Peyer's patch (tissue), 4 donors: ENCODE measurements at regions not wholly inside any gene's neighbourhood (a gene's known extent, or its start where the extent isn't known, plus 50 kb on each side); places are given as distances from the start of the nearest gene placed in this dataset.

Source experiments
- DNase-seq, 3 donors: peaks; one replicate each; pipeline ENCODE4 v3.0.0-alpha.2; 2017 to 2019
- H3K27ac ChIP-seq, 4 donors: fragments of 200-600 bp; sonication (generic); one replicate each; pipeline ENCODE4 v1.5.1; 2016 to 2019
- H3K27me3 ChIP-seq, 2 donors: fragments of 200-600 bp; sonication (generic); one replicate each; pipeline ENCODE4 v1.5.1; 2019
- H3K36me3 ChIP-seq, 3 donors: fragments of 200-600 bp; sonication (generic); one replicate each; pipeline ENCODE4 v1.5.1; 2016 to 2019
- H3K4me1 ChIP-seq, 4 donors: fragments of 200-600 bp; sonication (generic); one replicate each; pipeline ENCODE4 v1.5.1; 2016 to 2019
- H3K4me3 ChIP-seq, 4 donors: fragments of 200-600 bp; sonication (generic); 1 replicate in 3 of 4; 2 replicates in 1 of 4; pipeline ENCODE4 v1.5.1; 2016 to 2019; ENCODE audit warnings: mild to moderate bottlenecking in 1 of 4
- H3K9me3 ChIP-seq, 4 donors: fragments of 200-600 bp; sonication (generic); one replicate each; pipeline ENCODE4 v1.5.1; 2016 to 2019; ENCODE audit warnings: mild to moderate bottlenecking in 1 of 4
- POLR2A ChIP-seq, 2 donors: fragments of 450-650 bp; IDR thresholded peaks; one replicate each; pipeline ENCODE4 v1.5.1; 2017; ENCODE audit warnings: antibody characterized with exemption in 2 of 2, mild to moderate bottlenecking in 2 of 2, moderate library complexity in 2 of 2
- TF ChIP-seq, protein P1 (sequence below), 6 experiments: fragments of 450-650 bp in 4 of 6; fragments of 200-600 bp in 2 of 6; sonication (generic) in 1 of 6; IDR thresholded peaks; one replicate each; pipeline ENCODE4 v1.5.1; 2017 to 2019; ENCODE audit warnings: antibody characterized with exemption in 6 of 6, mild to moderate bottlenecking in 3 of 6, moderate library complexity in 1 of 6

DNA sequence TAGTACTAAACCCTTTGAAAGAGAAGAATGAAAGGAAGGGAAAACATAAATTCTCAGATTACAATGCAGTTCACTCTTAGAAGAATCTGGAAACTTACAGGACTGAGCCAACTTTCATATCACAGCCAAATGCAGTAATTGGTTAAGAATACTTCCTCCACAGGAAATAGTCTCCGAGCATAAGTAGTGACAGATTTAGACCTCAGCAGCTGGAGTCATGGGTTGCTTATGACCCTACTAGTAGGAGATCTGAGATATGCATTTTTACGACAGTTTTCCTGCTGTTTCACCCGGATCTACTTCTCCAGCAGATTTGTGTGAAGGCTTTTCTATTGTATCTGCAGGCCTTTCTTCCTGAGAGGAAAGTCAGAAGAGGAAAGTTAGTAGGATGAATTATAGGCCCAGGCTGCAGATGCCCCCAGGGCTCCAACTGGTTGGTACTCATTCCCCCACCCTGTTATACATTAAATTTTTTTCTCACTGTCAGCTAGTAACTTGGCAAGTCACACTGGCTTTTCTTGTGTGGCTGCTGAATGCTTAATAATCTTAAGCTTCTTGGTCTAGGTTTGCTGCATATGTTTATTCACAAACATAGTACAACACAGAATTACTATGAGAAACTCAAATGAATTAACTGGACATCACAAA, 1241.5 kb upstream of the MIR17HG start:
- no peak for DNase-seq
- H3K9me3 ChIP-seq: no peaks in the 10 kb centered on the region
- no peak for TF ChIP-seq POLR2A (IDR thresholded peaks at IDR 0.05)
- TF ChIP-seq, protein P1, sequence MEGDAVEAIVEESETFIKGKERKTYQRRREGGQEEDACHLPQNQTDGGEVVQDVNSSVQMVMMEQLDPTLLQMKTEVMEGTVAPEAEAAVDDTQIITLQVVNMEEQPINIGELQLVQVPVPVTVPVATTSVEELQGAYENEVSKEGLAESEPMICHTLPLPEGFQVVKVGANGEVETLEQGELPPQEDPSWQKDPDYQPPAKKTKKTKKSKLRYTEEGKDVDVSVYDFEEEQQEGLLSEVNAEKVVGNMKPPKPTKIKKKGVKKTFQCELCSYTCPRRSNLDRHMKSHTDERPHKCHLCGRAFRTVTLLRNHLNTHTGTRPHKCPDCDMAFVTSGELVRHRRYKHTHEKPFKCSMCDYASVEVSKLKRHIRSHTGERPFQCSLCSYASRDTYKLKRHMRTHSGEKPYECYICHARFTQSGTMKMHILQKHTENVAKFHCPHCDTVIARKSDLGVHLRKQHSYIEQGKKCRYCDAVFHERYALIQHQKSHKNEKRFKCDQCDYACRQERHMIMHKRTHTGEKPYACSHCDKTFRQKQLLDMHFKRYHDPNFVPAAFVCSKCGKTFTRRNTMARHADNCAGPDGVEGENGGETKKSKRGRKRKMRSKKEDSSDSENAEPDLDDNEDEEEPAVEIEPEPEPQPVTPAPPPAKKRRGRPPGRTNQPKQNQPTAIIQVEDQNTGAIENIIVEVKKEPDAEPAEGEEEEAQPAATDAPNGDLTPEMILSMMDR (IDR thresholded peaks at IDR 0.05): no peak
- H3K27ac ChIP-seq: no peak overlapping the region
- H3K27me3 ChIP-seq: no peaks in the 10 kb centered on the region
- H3K4me3 ChIP-seq: no peak overlapping the region
- H3K4me1 ChIP-seq: no peaks in the 10 kb centered on the region
- H3K36me3 ChIP-seq: no peaks in the 10 kb centered on the region

DNA sequence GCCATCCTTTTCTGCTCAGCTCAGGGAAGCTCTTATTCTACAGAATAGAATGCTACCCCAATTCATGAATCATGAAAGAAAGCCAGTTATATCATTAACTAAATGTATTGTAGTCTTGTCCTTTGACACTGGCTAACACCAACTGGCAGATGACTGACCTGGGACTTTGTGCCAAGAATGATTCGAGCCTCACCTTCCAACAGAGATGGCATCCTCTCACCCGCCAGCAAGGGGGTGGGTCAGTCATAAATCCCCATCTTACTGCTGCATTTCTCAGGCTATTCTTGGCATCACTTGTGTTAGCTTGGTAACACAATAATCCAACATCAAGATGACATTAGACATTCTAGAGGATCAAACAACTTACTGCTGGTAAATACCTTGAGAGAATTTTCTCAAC, 1239.8 kb upstream of the MIR17HG start:
- peak in 2 of 3 donors; percentile 55 for DNase-seq
- H3K27me3 ChIP-seq: no peaks in the 10 kb centered on the region
- H3K36me3 ChIP-seq: no peaks in the 10 kb centered on the region
- no peaks in the 10 kb centered on the region for H3K4me1 ChIP-seq
- TF ChIP-seq POLR2A (IDR thresholded peaks at IDR 0.05): no peak
- TF ChIP-seq, protein P1 (IDR thresholded peaks at IDR 0.05): no peak
- H3K9me3 ChIP-seq: no peaks in the 10 kb centered on the region
- H3K27ac ChIP-seq: no peak overlapping the region
- H3K4me3 ChIP-seq: no peak overlapping the region

DNA sequence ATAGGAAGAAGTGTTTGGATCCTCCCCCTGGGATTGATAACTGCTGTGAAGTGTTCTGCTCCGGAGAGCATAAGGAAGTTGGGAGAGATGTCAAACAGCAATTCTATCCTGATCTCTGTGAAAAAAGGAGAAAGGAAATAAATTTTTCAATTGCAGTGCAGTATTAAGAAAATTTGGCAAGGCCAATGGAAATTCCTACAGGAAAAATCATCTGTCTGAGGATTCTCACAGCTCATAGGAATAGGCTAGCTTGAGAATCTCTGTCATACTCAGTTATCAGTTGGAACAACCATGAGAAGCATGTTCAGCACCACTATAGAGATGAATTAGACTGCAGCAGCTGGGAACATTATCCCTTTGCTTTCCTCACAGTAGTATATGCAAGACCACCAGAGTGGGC, 1238.9 kb upstream of the MIR17HG start:
- H3K27me3 ChIP-seq: no peaks in the 10 kb centered on the region
- H3K27ac ChIP-seq: no peak overlapping the region
- no peaks in the 10 kb centered on the region for H3K4me1 ChIP-seq
- H3K36me3 ChIP-seq: no peaks in the 10 kb centered on the region
- DNase-seq: no peak
- TF ChIP-seq, protein P1 (IDR thresholded peaks at IDR 0.05): no peak
- no peak for TF ChIP-seq POLR2A (IDR thresholded peaks at IDR 0.05)
- no peaks in the 10 kb centered on the region for H3K9me3 ChIP-seq
- H3K4me3 ChIP-seq: no peak overlapping the region

DNA sequence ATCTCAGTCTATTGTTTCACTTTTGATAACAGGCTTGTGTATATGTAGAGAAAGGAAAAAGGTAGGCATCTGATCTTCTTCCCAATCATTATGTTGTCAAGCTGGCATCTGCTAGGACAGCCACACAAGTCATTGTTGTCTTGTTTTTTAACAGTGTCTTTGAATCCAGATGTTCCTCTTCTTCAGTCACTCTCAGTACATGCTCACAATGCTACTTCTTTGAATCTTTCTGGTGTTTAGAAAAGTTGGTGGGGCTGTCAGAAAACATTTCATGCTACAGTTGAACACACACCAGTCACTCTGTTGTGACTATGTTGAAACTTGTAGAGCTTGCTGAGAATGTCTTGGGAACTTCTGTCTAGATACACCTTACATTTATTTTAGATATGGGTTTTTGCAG, 1231.4 kb upstream of the MIR17HG start:
- Histone ChIP-seq H3K4me1 (no peaks in the 10 kb centered on the region), H3K9me3 (no peaks in the 10 kb centered on the region), H3K4me3 (no peak overlapping the region), H3K36me3 (no peaks in the 10 kb centered on the region), H3K27ac (no peak overlapping the region), H3K27me3 (no peaks in the 10 kb centered on the region)
- no peak for DNase-seq
- no peak for TF ChIP-seq POLR2A (IDR thresholded peaks at IDR 0.05)
- TF ChIP-seq, protein P1 (IDR thresholded peaks at IDR 0.05): no peak

DNA sequence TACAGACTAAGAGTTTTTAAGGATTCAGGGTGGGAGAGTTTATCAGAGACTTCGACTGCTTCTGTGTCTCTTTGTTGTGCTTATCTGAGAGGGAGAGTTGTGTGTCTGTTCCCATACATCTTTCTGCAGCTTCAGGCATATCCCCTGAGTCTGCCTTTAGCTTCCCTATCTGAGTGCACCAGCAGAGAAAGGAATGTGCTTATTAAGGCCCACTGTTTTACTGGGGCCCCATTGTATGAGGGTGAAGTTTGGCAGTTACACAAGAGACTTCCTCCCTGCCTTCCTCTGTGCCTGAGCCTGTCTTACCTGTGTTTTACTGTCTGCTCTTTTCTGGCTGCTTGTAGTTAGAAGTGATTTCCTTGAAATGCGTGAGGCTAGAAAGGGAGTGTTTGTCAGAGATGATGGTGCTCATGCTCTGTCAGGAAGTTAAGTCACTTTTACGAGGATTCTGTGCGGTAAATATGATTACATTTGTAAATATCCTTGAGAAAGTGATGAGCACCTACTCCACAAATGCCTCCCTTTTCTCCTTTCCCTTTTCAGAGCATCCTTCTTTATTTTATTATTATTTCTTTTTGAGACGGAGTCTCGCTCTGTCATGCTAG, 1228.9 kb upstream of the MIR17HG start:
- H3K4me1 ChIP-seq: no peaks in the 10 kb centered on the region
- H3K27me3 ChIP-seq: no peaks in the 10 kb centered on the region
- H3K27ac ChIP-seq: no peak overlapping the region
- no peak for DNase-seq
- H3K36me3 ChIP-seq: no peaks in the 10 kb centered on the region
- no peak overlapping the region for H3K4me3 ChIP-seq
- no peaks in the 10 kb centered on the region for H3K9me3 ChIP-seq
- TF ChIP-seq POLR2A (IDR thresholded peaks at IDR 0.05): no peak
- TF ChIP-seq, protein P1 (IDR thresholded peaks at IDR 0.05): no peak
